ENCODE measurements at regions not wholly inside any gene's neighbourhood (a gene's known extent, or its start where the extent isn't known, plus 50 kb on each side); places are given as distances from the start of the nearest gene placed in this dataset.

- DNase-seq (ENCODE audit: low read depth), result no peak
Observed at GRCh38 chr18:39796393-39796792, 2158.6 kb upstream of the PIK3C3 start.

GRCh38 chr18:39795350-39795749 lies 2159.7 kb upstream of the PIK3C3 start:
- no peak for DNase-seq (ENCODE audit: low read depth)

GRCh38 chr18:39793609-39794008 lies 2161.4 kb upstream of the PIK3C3 start:
- DNase-seq (ENCODE audit: low read depth), result no peak

GRCh38 chr18:39788383-39788782 lies 2166.7 kb upstream of the PIK3C3 start:
- no peak for DNase-seq (ENCODE audit: low read depth)

GRCh38 chr18:39786477-39786876 lies 2168.6 kb upstream of the PIK3C3 start:
- no peak for DNase-seq (ENCODE audit: low read depth)

- DNase-seq (ENCODE audit: low read depth), result no peak
Observed at GRCh38 chr18:39784541-39784940, 2170.5 kb upstream of the PIK3C3 start.

GRCh38 chr18:39781565-39781964 lies 2173.5 kb upstream of the PIK3C3 start:
- DNase-seq (ENCODE audit: low read depth), result no peak

GRCh38 chr18:39780774-39781173 lies 2174.3 kb upstream of the PIK3C3 start:
- no peak for DNase-seq (ENCODE audit: low read depth)

GRCh38 chr18:39779926-39780325 lies 2175.1 kb upstream of the PIK3C3 start:
- DNase-seq (ENCODE audit: low read depth), result no peak

GRCh38 chr18:39776766-39777165 lies 2178.3 kb upstream of the PIK3C3 start:
- no peak for DNase-seq (ENCODE audit: low read depth)

GRCh38 chr18:39774957-39775598 lies 2180.0 kb upstream of the PIK3C3 start:
- no peak for DNase-seq (ENCODE audit: low read depth)

- DNase-seq (ENCODE audit: low read depth), result no peak
Observed at GRCh38 chr18:39773646-39774045, 2181.4 kb upstream of the PIK3C3 start.

GRCh38 chr18:39772155-39772919 lies 2182.7 kb upstream of the PIK3C3 start:
- no peak for DNase-seq (ENCODE audit: low read depth)

GRCh38 chr18:39770399-39770798 lies 2184.6 kb upstream of the PIK3C3 start:
- DNase-seq (ENCODE audit: low read depth), result no peak

GRCh38 chr18:39764873-39765272 lies 2190.2 kb upstream of the PIK3C3 start:
- no peak for DNase-seq (ENCODE audit: low read depth)

- DNase-seq (ENCODE audit: low read depth), result no peak
Observed at GRCh38 chr18:39761273-39761672, 2193.8 kb upstream of the PIK3C3 start.

GRCh38 chr18:39759926-39760325 lies 2194.3 kb upstream of the CELF4 start:
- no peak for DNase-seq (ENCODE audit: low read depth)

- no peak for DNase-seq (ENCODE audit: low read depth)
Observed at GRCh38 chr18:39753178-39753577, 2187.6 kb upstream of the CELF4 start.

GRCh38 chr18:39752351-39752750 lies 2186.8 kb upstream of the CELF4 start:
- no peak for DNase-seq (ENCODE audit: low read depth)

GRCh38 chr18:39751921-39752320 lies 2186.3 kb upstream of the CELF4 start:
- DNase-seq (ENCODE audit: low read depth), result no peak

- no peak for DNase-seq (ENCODE audit: low read depth)
Observed at GRCh38 chr18:39751161-39751560, 2185.6 kb upstream of the CELF4 start.

- no peak for DNase-seq (ENCODE audit: low read depth)
Observed at GRCh38 chr18:39749154-39749553, 2183.6 kb upstream of the CELF4 start.

GRCh38 chr18:39748727-39749126 lies 2183.1 kb upstream of the CELF4 start:
- no peak for DNase-seq (ENCODE audit: low read depth)

GRCh38 chr18:39746201-39746600 lies 2180.6 kb upstream of the CELF4 start:
- DNase-seq (ENCODE audit: low read depth), result no peak
